Parathyroid adenoma (tissue), 2 donors: ENCODE measurements at regions not wholly inside any gene's neighbourhood (a gene's known extent, or its start where the extent isn't known, plus 50 kb on each side); places are given as distances from the start of the nearest gene placed in this dataset.

Experiments used
- H2AFZ ChIP-seq: fragments of 300-600 bp; sonication (generic); one replicate; pipeline ENCODE4 v1.7.0; 2017; ENCODE audit warnings: antibody characterized with exemption, mild to moderate bottlenecking
- H3K27ac ChIP-seq: fragments of 300-600 bp; sonication (generic); one replicate; pipeline ENCODE4 v1.7.0; 2017
- H3K27me3 ChIP-seq: fragments of 300-600 bp; sonication (generic); one replicate; pipeline ENCODE4 v1.7.0; 2017; ENCODE audit warnings: low read length; ENCODE audit not compliant: control insufficient read depth, insufficient read depth
- H3K36me3 ChIP-seq: fragments of 300-600 bp; sonication (generic); one replicate; pipeline ENCODE4 v1.7.0; 2017; ENCODE audit warnings: low read length; ENCODE audit not compliant: control insufficient read depth, insufficient read depth
- H3K4me1 ChIP-seq: fragments of 300-600 bp; sonication (generic); one replicate; pipeline ENCODE4 v1.7.0; 2017; ENCODE audit warnings: control low read depth
- H3K4me2 ChIP-seq: fragments of 300-600 bp; sonication (generic); one replicate; pipeline ENCODE4 v1.7.0; 2017; ENCODE audit warnings: low read length
- H3K4me3 ChIP-seq: fragments of 300-600 bp; sonication (generic); one replicate; pipeline ENCODE4 v1.7.0; 2017; ENCODE audit warnings: low read depth, low read length
- H3K79me2 ChIP-seq: fragments of 300-600 bp; sonication (generic); one replicate; pipeline ENCODE4 v1.7.0; 2017; ENCODE audit warnings: control low read depth
- H3K9ac ChIP-seq: fragments of 300-600 bp; sonication (generic); one replicate; pipeline ENCODE4 v1.7.0; 2017; ENCODE audit warnings: mild to moderate bottlenecking
- H3K9me3 ChIP-seq: fragments of 300-600 bp; sonication (generic); one replicate; pipeline ENCODE4 v1.7.0; 2017; ENCODE audit warnings: low read length; ENCODE audit not compliant: control insufficient read depth
- TF ChIP-seq, protein P1 (sequence below): fragments of 300-600 bp; sonication (generic); IDR thresholded peaks from one replicate; pipeline ENCODE4 v1.7.0; 2017; ENCODE audit warnings: antibody characterized with exemption, mild to moderate bottlenecking
- donor health status: primary hyperparathyroidism.

DNA sequence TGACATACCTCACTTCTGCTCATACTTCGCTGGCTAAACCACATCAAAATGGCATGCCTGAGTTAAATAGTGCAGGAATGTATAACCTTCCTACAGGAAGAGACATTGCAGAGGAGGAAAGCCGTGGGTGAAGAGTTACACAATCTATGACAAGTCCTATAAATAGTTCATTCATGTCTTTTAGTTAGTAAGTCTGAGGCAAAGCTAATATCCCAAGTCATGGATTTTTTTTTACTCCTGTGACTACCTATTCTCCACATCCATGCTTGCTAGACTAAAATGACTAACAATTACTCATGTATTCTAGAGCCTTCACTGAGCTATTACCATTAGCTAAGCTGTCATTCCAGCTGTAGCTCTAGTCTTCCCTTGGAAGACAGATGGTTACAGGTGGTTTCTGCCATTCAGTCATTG, 391.3 kb downstream of the NR2F1-AS1 start:
- no peak overlapping the region for H3K27ac ChIP-seq
- no peaks in the 10 kb centered on the region for H3K9me3 ChIP-seq
- H3K9ac ChIP-seq: no peak overlapping the region
- H3K36me3 ChIP-seq: no peaks in the 10 kb centered on the region
- TF ChIP-seq, protein P1, sequence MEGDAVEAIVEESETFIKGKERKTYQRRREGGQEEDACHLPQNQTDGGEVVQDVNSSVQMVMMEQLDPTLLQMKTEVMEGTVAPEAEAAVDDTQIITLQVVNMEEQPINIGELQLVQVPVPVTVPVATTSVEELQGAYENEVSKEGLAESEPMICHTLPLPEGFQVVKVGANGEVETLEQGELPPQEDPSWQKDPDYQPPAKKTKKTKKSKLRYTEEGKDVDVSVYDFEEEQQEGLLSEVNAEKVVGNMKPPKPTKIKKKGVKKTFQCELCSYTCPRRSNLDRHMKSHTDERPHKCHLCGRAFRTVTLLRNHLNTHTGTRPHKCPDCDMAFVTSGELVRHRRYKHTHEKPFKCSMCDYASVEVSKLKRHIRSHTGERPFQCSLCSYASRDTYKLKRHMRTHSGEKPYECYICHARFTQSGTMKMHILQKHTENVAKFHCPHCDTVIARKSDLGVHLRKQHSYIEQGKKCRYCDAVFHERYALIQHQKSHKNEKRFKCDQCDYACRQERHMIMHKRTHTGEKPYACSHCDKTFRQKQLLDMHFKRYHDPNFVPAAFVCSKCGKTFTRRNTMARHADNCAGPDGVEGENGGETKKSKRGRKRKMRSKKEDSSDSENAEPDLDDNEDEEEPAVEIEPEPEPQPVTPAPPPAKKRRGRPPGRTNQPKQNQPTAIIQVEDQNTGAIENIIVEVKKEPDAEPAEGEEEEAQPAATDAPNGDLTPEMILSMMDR: no peak
- no peaks in the 10 kb centered on the region for H3K27me3 ChIP-seq
- H3K4me3 ChIP-seq: no peak overlapping the region
- no peaks in the 10 kb centered on the region for H3K79me2 ChIP-seq
- H2AFZ ChIP-seq: no peak overlapping the region
- H3K4me2 ChIP-seq: no peak overlapping the region
- no peaks in the 10 kb centered on the region for H3K4me1 ChIP-seq

DNA sequence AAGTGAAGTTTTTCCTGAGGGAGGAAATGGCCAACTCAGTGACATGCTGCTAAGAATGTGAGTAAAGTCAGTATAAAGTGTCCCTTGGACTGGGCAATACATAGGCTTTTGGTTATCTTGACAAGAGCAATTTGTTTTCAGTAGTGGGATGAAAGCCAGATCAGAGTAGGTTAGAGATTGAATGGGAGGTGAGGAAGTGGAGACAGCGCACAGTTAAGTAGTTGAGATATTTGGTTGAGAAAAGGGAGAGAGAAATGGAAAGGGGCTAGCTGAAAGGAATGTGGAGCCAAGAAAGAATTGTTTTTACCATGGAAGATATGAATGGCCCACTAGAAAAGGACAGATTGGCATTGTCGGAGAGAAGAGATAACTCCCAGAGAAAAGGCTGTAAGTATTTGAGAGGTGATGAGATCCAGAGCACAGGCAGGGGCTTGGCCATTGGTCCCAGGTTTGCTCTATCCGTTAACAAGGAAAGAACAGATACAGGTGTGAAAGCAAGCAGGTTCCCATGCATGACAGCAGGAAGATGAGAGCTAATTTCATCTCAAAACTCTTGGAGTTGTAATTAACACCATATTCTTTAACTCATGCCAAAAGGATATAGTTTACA, 392.0 kb downstream of the NR2F1-AS1 start:
- Histone ChIP-seq H3K79me2 (no peaks in the 10 kb centered on the region), H3K36me3 (no peaks in the 10 kb centered on the region), H3K27me3 (no peaks in the 10 kb centered on the region), H2AFZ (no peak overlapping the region), H3K4me1 (no peaks in the 10 kb centered on the region), H3K4me3 (no peak overlapping the region), H3K27ac (no peak overlapping the region), H3K4me2 (no peak overlapping the region), H3K9me3 (no peaks in the 10 kb centered on the region), H3K9ac (no peak overlapping the region)
- TF ChIP-seq, protein P1: no peak

DNA sequence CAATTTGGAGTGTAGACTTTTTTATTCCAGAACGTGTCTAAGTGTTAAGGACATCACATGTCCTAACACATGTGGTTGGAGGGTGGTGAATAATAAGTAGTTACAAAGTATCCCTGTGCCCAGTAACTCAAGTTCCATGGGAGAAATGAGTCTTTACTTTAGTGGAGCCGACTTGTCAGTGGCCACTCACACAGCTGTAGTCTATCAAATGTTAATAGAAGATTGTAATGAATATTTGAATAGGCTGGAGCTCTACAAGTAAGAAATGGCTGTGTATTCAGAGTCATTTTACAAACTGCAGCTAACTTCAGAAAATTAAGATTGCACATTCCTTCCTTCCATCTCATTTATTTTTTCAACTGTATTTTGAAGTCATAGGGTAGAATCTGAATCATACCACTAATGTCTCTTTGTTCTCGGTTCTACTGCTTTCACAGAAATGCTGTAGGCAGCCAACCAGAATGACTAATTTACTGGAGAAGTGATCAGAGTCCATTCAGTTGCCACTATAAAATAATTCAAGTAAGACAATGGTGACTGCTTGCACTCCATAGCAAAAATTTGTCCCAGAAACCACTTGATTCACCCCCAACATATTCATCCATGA, 394.8 kb downstream of the NR2F1-AS1 start:
- H3K27ac ChIP-seq: no peak overlapping the region
- H3K4me1 ChIP-seq: no peaks in the 10 kb centered on the region
- no peak overlapping the region for H3K4me2 ChIP-seq
- no peak overlapping the region for H2AFZ ChIP-seq
- H3K9ac ChIP-seq: no peak overlapping the region
- no peaks in the 10 kb centered on the region for H3K9me3 ChIP-seq
- H3K79me2 ChIP-seq: no peaks in the 10 kb centered on the region
- no peak overlapping the region for H3K4me3 ChIP-seq
- TF ChIP-seq, protein P1: no peak
- no peaks in the 10 kb centered on the region for H3K27me3 ChIP-seq
- H3K36me3 ChIP-seq: no peaks in the 10 kb centered on the region

DNA sequence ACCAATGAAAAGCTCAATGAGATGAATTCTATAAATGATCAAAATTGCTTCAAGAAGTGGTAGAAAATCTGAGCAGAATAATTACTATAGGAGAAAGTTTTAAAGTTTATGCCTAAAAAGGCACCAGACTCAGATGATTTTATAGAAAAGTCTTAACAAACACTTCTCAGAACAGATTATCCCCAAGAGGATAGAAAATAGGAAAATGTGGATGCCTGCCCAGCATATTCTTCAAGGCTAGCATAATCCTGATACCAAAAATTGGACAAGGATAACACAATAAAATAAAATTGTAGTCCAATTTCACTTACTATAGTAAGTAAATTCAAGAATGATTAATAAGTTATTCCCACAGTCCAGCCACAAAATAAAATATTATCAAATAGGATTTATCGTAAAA, 397.0 kb downstream of the NR2F1-AS1 start:
- no peaks in the 10 kb centered on the region for H3K79me2 ChIP-seq

More for the DNA sequence above, 397.0 kb downstream of the NR2F1-AS1 start:
- H3K4me1 ChIP-seq: no peaks in the 10 kb centered on the region
- no peaks in the 10 kb centered on the region for H3K9me3 ChIP-seq
- H3K4me3 ChIP-seq: no peak overlapping the region
- no peak overlapping the region for H3K27ac ChIP-seq
- H3K27me3 ChIP-seq: no peaks in the 10 kb centered on the region
- no peaks in the 10 kb centered on the region for H3K36me3 ChIP-seq
- no peak overlapping the region for H3K9ac ChIP-seq
- TF ChIP-seq, protein P1: no peak
- no peak overlapping the region for H2AFZ ChIP-seq
- H3K4me2 ChIP-seq: no peak overlapping the region
